RPMI7951 (cell line): ENCODE measurements at regions not wholly inside any gene's neighbourhood (a gene's known extent, or its start where the extent isn't known, plus 50 kb on each side); places are given as distances from the start of the nearest gene placed in this dataset.

Experiments
- DNase-seq: peaks from one replicate; pipeline ENCODE4 v3.0.0-alpha.2; 2012; ENCODE audit warnings: low read depth

DNA sequence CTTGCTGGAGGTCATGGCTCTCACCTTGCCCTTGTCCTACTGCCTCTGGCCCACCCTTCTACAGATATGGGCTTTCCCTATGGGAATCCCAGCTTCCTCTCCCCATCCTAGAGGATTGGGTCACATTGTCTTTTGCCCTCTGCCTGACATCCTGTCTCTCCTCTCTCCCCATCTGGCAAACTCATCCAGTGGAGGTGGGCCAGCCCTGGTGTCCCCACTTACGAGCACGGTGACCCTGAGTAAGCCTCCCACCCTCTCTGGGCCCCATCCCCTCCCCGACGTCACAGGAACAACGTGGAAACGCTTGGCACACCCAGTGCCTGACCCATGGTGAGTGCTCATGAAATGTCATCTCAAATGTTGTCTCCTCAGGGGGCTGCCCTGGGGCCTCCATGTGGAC lies 56.1 kb upstream of the ID3 start:
- no peak for DNase-seq

DNA sequence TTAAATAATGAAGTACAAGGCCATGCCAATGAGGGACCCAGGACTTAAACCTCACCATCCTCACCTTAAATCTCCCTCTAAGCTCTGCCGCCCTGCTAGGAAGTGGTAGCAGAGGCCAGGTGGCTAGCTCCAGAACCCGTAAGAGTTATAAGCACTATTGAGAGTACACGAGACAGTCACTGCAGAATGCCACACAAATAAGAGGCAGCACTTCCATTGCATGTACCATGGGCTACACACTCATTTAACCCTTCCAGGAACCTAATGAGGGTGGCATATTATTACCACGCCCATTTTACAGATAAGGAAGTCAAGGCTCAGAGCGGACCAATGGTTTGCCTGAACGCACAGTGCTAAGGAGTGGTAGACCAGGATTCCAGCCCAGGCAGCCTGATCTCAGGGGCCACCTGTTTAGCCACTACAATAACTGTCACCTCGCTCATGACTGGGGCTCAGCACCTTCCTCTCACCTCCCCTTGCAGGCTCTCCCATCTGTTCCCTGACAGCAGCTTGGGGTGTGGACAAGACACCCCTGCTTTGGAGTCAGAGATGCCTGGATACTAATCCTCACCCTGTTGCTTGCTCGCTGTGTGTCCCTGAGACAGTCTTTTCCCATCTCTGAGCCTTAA lies 54.8 kb upstream of the ID3 start:
- no peak for DNase-seq

DNA sequence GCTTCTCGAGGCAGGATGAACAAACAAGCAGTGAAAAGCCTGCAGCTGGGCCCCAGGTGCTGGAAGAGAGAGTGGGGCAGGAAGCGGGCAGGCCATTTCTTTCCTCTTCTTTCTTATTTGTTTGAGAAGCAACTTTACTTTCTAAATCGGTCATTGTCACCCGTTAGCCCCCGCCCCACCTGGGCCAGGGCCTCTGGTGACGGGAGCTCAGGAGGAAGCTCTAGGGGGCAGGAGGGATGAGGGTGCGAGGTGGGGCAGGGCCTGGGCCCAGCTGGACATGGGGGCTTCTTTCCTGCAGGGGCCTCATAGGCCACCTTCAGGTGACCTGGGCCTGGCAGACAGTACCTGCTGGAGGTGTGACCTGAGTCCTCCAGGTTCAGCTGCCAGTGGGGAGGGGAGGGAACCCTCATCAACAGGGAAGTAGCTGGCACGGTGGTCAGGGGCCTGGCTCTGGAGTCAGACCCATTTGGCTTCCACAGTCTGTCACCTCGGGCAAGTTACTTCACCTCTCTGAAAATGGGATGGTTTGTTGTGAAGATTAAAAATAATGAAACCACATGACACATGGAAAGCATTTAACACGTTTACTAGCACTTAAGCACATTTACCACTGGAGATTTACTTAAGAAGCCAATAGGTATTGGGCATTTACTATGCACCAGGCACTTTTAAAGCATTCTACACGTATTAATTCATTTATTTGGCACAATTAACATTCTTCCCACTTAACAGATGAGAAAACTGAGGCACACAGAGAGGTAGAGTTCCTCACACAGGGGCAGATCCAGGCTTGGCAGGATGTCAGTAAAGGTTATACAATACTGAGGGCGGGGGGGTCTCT lies 54.1 kb upstream of the ID3 start:
- no peak for DNase-seq

DNA sequence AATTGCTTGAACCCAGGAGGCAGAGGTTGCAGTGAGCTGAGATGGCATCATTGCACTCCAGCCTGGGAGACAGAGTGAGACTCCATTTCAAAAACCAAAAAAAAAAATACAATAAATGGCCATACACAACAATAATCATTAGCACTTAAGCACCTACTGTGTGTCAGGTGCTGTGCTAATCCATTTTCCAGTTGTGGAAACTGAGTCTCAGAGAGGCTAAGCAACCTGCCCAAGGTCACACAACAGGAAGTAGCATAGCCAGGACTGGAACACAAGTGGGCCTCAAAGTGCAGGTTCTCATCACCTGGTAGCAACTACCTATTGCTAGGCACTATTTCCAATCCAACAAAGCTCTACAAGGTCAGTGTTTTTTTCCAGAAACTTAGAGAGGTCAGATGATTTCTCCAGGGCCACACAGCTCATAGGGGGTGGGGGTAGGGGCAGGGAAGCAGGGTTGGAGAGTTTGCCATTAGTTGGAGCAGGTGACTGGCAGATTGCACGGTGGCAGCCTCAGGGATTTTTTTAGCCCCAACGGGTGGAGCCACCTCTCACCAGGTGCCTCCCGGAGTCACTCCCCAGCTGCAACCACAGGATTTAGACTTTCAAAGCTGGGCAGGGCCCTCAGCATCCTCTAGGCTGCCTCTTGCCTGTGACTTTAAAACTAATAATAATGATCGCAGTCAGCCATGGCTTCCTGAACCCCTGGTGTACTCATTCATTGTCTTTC lies 52.5 kb upstream of the ID3 start:
- DNase-seq: no peak

DNA sequence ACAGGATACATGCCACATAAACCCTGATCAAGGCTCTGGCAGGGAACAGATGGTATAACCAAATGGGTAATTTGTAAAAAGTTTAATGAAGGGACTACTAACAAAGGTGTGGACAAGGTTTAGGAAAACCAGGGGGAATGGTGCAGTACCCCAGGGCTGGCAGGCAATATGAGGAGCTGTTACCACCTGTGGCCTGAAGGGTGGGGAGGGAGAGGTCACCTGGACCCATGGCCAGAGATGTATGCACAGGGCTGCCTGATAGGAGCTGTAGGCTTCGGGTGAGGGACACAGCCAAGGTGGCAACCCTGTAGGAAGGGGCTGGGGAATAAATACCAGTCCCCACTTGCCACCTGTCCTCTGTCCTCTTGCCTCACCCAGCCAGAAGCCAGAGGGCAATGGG lies 51.4 kb upstream of the ID3 start:
- DNase-seq: no peak

DNA sequence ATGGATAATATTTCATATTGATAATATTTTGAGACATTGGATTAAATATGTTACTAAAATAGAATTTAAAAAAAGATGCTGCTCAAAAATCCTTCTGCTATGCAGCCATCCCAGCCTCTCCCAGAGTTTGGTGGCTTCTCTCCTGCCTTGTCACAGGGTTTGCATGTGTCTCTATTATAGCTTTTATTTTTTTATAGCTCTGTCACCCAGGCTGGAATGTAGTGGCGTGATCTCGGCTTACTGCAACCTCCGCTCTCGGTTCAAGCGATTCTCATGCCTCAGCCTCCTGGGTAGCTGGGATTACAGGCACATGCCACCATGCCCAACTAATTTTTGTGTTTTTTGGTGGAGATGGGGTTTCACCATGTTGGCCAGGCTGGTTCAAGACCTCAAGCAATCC lies 50.7 kb upstream of the ID3 start:
- no peak for DNase-seq
